ENCODE measurements at regions not wholly inside any gene's neighbourhood (a gene's known extent, or its start where the extent isn't known, plus 50 kb on each side); places are given as distances from the start of the nearest gene placed in this dataset.
"Not testable (repeated sequence)": the region's sequence is repeated elsewhere in the genome, so short reads cannot be mapped to it uniquely, and the experiment has no call there.

DNA sequence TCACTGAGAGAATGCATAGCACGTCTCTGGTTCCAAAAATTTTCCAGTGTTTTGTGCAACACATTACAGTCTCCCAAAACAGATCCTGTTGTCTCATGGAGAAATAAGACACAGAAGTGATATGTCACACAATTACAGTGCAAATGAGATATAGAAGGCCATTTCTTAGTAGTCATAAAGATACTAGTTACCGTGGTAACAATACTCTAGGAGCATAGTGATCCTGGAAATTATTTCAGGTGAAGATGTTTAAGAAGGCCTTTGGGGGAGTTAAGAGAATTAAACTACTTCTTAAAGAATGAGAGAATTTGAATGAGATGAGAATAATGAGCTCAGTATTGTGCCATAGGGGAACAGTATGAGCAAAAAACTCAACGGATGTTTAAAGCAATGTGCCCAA, 628.0 kb upstream of the MIR17HG start:
- TF ChIP-seq, protein P1, sequence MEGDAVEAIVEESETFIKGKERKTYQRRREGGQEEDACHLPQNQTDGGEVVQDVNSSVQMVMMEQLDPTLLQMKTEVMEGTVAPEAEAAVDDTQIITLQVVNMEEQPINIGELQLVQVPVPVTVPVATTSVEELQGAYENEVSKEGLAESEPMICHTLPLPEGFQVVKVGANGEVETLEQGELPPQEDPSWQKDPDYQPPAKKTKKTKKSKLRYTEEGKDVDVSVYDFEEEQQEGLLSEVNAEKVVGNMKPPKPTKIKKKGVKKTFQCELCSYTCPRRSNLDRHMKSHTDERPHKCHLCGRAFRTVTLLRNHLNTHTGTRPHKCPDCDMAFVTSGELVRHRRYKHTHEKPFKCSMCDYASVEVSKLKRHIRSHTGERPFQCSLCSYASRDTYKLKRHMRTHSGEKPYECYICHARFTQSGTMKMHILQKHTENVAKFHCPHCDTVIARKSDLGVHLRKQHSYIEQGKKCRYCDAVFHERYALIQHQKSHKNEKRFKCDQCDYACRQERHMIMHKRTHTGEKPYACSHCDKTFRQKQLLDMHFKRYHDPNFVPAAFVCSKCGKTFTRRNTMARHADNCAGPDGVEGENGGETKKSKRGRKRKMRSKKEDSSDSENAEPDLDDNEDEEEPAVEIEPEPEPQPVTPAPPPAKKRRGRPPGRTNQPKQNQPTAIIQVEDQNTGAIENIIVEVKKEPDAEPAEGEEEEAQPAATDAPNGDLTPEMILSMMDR (IDR thresholded peaks at IDR 0.05): no peak
- no peak overlapping the region for H3K4me3 ChIP-seq
- H3K9me3 ChIP-seq: no peaks in the 10 kb centered on the region
- no peaks in the 10 kb centered on the region for H3K4me1 ChIP-seq
- no peak for DNase-seq (ENCODE audit: low spot score in 2 of 2)
- no peaks in the 10 kb centered on the region for H3K36me3 ChIP-seq
- no peaks in the 10 kb centered on the region for H3K27me3 ChIP-seq
- H3K27ac ChIP-seq: no peak overlapping the region
- intact Hi-C loops (cut with DNase I): no loop called here

DNA sequence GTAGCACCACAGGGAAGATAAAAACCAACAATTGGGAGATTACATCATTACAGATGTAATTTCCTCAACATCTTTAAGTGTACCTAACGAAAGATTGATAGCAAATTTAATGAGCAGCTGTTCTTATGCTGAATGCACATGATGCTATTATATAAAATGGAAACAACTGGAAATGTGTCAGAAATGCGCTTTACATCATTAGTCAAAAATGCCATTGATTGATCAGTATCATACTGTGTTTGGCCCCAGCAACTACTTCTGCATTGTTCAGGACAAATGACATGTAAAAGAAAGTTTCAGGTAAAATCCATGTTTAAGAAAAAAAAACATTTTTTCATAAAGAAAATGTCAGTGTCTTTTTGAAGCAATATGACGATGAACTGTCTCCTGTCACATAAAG, 625.5 kb upstream of the MIR17HG start:
- intact Hi-C loops (cut with DNase I): no loop called here
- DNase-seq (ENCODE audit: low spot score in 2 of 2): no peak
- TF ChIP-seq, protein P1 (IDR thresholded peaks at IDR 0.05): no peak
- Histone ChIP-seq H3K27ac (no peak overlapping the region), H3K4me3 (no peak overlapping the region), H3K4me1 (no peaks in the 10 kb centered on the region), H3K9me3 (no peaks in the 10 kb centered on the region), H3K27me3 (no peaks in the 10 kb centered on the region), H3K36me3 (no peaks in the 10 kb centered on the region)

DNA sequence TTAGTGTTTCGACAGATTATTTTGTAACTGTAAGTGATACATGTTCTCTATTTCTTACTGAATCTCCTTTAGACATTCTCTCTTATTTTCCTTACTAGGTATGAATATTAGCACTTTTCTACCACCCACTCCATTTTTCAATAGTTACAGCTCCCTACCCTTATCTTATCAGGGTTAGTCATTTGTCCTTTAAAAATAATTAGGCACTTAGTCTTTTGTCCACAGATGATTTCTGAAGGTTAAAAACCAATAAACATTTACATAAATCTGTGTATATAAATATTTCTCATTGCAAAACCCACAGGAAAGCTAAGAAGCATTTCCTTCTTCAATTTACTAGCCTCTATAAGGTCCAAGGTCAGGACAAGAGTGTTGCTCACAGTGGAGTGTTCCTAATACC, 624.1 kb upstream of the MIR17HG start:
- H3K4me1 ChIP-seq: no peaks in the 10 kb centered on the region
- intact Hi-C loops (cut with DNase I): no loop called here
- H3K27ac ChIP-seq: no peak overlapping the region
- TF ChIP-seq, protein P1 (IDR thresholded peaks at IDR 0.05): no peak
- no peaks in the 10 kb centered on the region for H3K36me3 ChIP-seq
- DNase-seq (ENCODE audit: low spot score in 2 of 2): no peak
- H3K9me3 ChIP-seq: no peaks in the 10 kb centered on the region
- no peak overlapping the region for H3K4me3 ChIP-seq
- H3K27me3 ChIP-seq: no peaks in the 10 kb centered on the region

DNA sequence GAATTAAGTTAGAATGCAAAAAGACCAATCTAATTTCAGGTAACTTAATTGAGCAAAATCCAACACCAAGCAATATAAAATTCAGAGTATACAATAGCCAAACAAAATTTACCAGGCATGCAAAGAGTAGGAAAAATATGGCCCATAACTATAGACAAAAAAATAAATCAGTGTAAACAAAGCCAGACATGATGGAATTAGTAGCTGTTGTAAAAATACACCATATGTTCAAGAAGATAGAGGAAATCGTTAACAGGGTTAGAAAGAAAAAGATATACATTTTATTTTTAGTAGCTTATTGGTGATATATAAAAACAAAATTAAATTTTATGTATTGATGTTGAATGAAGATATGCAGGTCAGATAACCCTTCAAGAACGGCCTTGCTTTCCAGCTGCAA, 621.1 kb upstream of the MIR17HG start:
- no peaks in the 10 kb centered on the region for H3K4me1 ChIP-seq
- intact Hi-C loops (cut with DNase I): no loop called here
- H3K27ac ChIP-seq: no peak overlapping the region
- no peaks in the 10 kb centered on the region for H3K9me3 ChIP-seq
- TF ChIP-seq, protein P1 (IDR thresholded peaks at IDR 0.05): no peak
- H3K27me3 ChIP-seq: no peaks in the 10 kb centered on the region
- no peaks in the 10 kb centered on the region for H3K36me3 ChIP-seq
- no peak overlapping the region for H3K4me3 ChIP-seq
- no peak for DNase-seq (ENCODE audit: low spot score in 2 of 2)

DNA sequence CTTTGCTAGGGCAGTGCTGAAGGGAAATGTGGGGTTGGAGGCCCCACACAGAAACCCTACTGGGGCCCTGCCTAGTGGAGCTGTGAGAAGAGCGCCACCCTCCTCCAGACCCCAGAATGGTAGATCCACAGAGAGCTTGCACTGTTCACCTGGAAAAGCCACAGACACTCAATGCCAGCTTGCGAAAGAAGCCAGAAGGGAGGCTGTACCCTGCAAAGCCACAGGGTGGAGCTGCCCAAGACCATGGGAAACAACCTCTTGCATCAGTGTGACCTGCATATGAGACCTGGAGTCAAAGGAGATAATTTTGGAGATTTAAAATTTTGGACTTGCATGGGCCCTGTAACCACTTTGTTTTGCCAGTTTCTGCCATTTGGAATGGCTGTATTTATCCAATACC, 615.4 kb upstream of the MIR17HG start:
- no peaks in the 10 kb centered on the region for H3K27me3 ChIP-seq
- H3K4me3 ChIP-seq: no peak overlapping the region
- no peak for DNase-seq (ENCODE audit: low spot score in 2 of 2)
- TF ChIP-seq, protein P1 (IDR thresholded peaks at IDR 0.05): no peak
- H3K36me3 ChIP-seq: no peaks in the 10 kb centered on the region
- H3K27ac ChIP-seq: no peak overlapping the region
- no peaks in the 10 kb centered on the region for H3K4me1 ChIP-seq
- H3K9me3 ChIP-seq: peaks cover 0 to 3% of the 10 kb centered on the region in 2 donors
- intact Hi-C loops (cut with DNase I): no loop called here

DNA sequence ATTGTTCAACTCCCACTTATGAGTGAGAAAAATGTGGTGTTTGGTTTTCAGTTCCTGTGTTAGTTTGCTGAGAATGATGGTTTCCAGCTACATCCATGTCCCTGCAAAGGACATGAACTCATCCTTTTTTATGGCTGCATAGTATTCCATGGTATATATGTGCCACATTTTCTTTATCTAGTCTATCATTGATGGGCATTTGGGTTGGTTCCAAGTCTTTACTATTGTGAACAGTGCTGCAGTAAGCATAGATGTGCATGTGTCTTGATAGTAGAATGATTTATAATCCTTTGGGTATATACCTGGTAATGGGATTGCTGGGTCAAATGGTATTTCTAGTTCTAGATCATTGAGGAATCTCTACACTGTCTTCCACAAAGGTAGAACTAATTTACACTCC, 613.0 kb upstream of the MIR17HG start:
- H3K9me3 ChIP-seq; H3K4me1 ChIP-seq; intact Hi-C loops (cut with DNase I); DNase-seq (ENCODE audit: low spot score in 2 of 2); H3K27ac ChIP-seq; H3K36me3 ChIP-seq; H3K4me3 ChIP-seq; H3K27me3 ChIP-seq: not testable (repeated sequence)
